ENCODE measurements at regions not wholly inside any gene's neighbourhood (a gene's known extent, or its start where the extent isn't known, plus 50 kb on each side); places are given as distances from the start of the nearest gene placed in this dataset.

DNA sequence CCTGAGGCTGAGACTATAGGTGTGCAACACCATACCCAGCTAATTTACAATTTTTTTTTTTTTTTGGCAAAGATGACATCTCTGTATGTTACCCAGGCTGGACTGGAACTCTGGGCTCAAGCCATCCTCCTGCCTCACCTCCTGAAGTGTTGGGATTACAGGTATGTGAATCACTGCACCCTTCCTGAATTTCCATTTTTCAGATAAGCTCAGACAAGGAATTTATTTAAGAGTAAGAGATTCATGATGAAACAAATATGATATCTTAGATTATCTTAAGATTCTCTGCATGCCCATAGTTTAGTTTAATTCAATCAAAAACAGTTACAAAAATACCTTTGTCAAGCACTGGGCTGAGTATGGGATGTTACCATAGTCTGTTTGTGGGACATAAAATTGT, 128.4 kb upstream of the BASP1 start:
- intact Hi-C loops (cut with DNase I), result no loop called here
- no peak for DNase-seq
- TF ChIP-seq CTCF (IDR thresholded peaks at IDR 0.05), result no peak
- Histone ChIP-seq H3K27ac (no peak overlapping the region), H3K27me3 (ENCODE audit: low read depth) (no peaks in the 10 kb centered on the region), H3K9me3 (no peaks in the 10 kb centered on the region), H3K4me3 (no peak overlapping the region), H3K36me3 (no peaks in the 10 kb centered on the region), H3K4me1 (no peaks in the 10 kb centered on the region)
- ATAC-seq, result no peak

DNA sequence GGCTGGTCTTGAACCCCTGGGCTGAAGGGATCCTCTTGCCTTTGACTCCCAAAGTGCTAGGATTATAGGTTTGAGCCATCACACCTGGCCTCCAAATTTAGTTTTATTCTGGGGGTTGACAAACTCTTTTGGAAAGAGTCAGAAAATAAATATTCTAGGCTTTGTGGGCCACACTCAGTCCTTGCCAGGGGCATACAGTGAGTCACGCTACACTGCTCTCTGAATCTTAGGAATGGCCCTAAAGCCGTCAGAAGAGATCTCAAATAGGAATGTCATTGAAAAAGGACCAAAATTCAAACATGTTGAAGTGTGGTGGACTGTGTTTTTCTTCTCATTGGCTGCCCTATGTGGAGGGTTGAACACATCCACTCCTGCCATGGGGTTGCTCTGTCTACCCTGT, 127.7 kb upstream of the BASP1 start:
- Histone ChIP-seq H3K4me1 (no peaks in the 10 kb centered on the region), H3K9me3 (no peaks in the 10 kb centered on the region), H3K27me3 (ENCODE audit: low read depth) (no peaks in the 10 kb centered on the region), H3K27ac (no peak overlapping the region), H3K36me3 (no peaks in the 10 kb centered on the region), H3K4me3 (no peak overlapping the region)
- ATAC-seq (no peak), DNase-seq (no peak)
- intact Hi-C loops (cut with DNase I), result no loop called here
- no peak for TF ChIP-seq CTCF (IDR thresholded peaks at IDR 0.05)

DNA sequence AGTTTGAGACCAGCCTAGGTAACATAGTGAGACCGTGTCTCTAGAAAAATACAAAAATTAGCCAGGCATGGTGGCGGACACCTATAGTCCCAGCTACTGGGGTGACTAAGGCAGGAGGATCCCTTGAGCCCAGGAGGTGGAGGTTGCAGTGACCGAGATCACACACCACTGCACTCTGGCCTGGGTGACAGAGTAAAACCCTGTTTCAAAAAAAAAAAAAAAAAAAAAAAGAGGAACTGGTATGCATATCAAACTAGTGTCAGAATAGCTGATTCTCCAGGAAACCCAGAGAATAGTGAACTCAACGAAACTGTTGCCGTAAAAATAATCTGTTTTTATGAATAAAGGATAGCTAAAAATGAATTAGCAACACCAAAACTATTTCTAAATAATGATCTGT, 126.6 kb upstream of the BASP1 start:
- Histone ChIP-seq H3K4me3 (no peak overlapping the region), H3K27me3 (ENCODE audit: low read depth) (no peaks in the 10 kb centered on the region), H3K4me1 (no peaks in the 10 kb centered on the region), H3K9me3 (no peaks in the 10 kb centered on the region), H3K36me3 (no peaks in the 10 kb centered on the region), H3K27ac (no peak overlapping the region)
- DNase-seq (no peak), ATAC-seq (no peak)
- TF ChIP-seq CTCF (IDR thresholded peaks at IDR 0.05), result no peak
- intact Hi-C loops (cut with DNase I), result no loop called here

DNA sequence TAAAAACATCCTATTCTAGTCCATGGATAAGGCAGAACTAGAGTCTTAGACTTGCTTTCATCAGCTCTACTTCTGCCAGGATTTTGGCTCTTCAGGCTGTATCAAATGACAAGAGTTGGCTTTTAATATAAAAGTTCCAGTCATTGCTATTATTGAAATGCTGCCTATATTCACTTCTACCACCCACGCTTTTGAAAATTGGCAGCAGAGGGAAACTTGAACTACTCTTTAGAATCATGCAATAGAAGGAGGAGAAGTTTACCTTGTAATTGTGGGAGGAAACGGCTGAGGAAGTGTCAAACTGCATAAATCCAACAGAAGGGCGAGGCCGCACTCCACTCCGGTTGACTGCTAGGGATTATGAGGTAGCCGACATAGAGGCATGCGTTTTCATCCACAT, 122.6 kb upstream of the BASP1 start:
- no peaks in the 10 kb centered on the region for H3K9me3 ChIP-seq
- no peak overlapping the region for H3K4me3 ChIP-seq
- H3K36me3 ChIP-seq, result no peaks in the 10 kb centered on the region
- no peak overlapping the region for H3K27ac ChIP-seq
- DNase-seq (no peak), ATAC-seq (peak; percentile 38 to 65)
- H3K4me1 ChIP-seq, result no peaks in the 10 kb centered on the region
- no peak for TF ChIP-seq CTCF (IDR thresholded peaks at IDR 0.05)
- intact Hi-C loops (cut with DNase I), result no loop called here
- no peaks in the 10 kb centered on the region for H3K27me3 ChIP-seq (ENCODE audit: low read depth)

- Histone ChIP-seq H3K4me3 (no peak overlapping the region), H3K9me3 (no peaks in the 10 kb centered on the region), H3K27ac (no peak overlapping the region), H3K36me3 (no peaks in the 10 kb centered on the region), H3K27me3 (ENCODE audit: low read depth) (no peaks in the 10 kb centered on the region), H3K4me1 (no peaks in the 10 kb centered on the region)
- DNase-seq, result no peak
- no peak for TF ChIP-seq CTCF (IDR thresholded peaks at IDR 0.05)
- intact Hi-C loops (cut with DNase I), result no loop called here
- no peak for ATAC-seq
Measured at GRCh38 chr5:17096952-17097695, 120.3 kb upstream of the BASP1 start.
